ENCODE measurements at regions not wholly inside any gene's neighbourhood (a gene's known extent, or its start where the extent isn't known, plus 50 kb on each side); places are given as distances from the start of the nearest gene placed in this dataset.

DNA sequence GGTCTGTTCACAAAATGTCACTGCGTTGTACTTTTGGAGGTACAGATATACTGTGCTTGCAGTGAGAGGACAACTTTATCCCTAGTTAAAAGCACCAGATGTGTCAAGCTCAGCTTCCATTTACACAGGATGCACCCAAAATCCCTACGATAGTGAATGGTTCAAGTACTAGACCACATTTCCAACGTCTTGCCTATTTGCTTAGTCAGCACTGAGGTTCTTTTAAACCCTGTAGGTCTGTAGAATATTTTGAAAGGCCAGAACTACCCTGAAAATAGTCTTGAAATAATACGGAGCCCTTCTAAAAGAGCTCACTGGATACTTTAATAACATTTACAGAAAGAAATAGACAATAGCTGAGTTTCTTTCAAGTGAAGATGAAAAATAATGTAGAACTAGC is 466.1 kb downstream of the FUT8 start:
- Histone ChIP-seq H3K4me3 (no peak overlapping the region), H3K36me3 (no peaks in the 10 kb centered on the region), H3K27ac (no peak overlapping the region), H3K9me3 (peaks cover 0 to 10% (median 0%) of the 10 kb centered on the region in 3 donors), H3K4me1 (no peaks in the 10 kb centered on the region), H3K27me3 (peaks cover 5% of the 10 kb centered on the region)
- no peak for ATAC-seq
- no peak for TF ChIP-seq POLR2A (IDR thresholded peaks at IDR 0.05)
- no peak for TF ChIP-seq CTCF (IDR thresholded peaks at IDR 0.05)
- no peak for TF ChIP-seq EP300 (IDR thresholded peaks at IDR 0.05)
- no peak for TF ChIP-seq POLR2AphosphoS5 (IDR thresholded peaks at IDR 0.05)
- 71 to 79% methylated on average over 3 to 4 of the region's 4 CpGs for WGBS, 2 donors (ENCODE audit: low coverage in 1 of 2)

DNA sequence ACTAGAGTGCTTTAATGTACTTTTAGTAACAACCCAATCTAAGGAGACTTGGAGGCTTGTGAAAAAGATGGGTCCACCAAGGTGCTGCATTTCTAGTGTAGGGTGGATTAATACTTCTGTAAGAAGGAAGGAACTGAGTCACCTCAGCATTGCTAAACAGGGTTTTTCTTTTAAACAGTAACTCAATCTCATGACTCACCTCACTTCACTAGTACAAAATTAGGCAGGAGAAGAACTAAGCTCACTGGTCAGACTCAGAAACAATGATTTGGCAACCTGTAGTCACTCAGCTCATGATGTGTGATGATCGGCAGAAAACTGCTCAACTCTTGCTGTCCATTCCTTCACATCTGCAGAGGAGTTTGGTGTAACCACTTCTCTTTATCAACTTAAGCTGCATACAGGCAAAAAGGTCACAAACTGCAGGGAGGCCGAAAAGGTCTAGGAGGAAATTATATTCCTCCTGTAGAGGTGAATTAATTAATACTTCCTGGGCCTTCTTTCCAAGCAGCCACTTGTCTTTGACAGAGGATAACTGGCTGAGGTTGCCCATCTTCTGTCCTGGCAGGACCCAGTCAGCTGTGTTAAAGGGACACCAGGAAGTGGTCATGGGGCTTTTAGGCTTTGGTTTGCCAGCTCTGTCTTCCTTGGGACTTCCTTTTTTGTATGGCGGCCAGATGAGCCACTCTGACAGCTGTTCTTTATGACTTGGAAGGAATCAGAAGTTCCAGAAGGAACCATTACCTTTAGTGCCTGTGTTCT is 466.9 kb downstream of the FUT8 start:
- no peak for ATAC-seq
- Histone ChIP-seq H3K27me3 (no peaks in the 10 kb centered on the region), H3K9me3 (peaks cover 0 to 10% (median 0%) of the 10 kb centered on the region in 3 donors), H3K4me3 (no peak overlapping the region), H3K36me3 (no peaks in the 10 kb centered on the region), H3K4me1 (no peaks in the 10 kb centered on the region), H3K27ac (no peak overlapping the region)
- 73 to 77% methylated on average over 3 of the region's 3 CpGs for WGBS, 2 donors (ENCODE audit: low coverage in 1 of 2)
- TF ChIP-seq EP300 (IDR thresholded peaks at IDR 0.05) (no peak), CTCF (IDR thresholded peaks at IDR 0.05) (no peak), POLR2AphosphoS5 (IDR thresholded peaks at IDR 0.05) (no peak), POLR2A (IDR thresholded peaks at IDR 0.05) (no peak)

DNA sequence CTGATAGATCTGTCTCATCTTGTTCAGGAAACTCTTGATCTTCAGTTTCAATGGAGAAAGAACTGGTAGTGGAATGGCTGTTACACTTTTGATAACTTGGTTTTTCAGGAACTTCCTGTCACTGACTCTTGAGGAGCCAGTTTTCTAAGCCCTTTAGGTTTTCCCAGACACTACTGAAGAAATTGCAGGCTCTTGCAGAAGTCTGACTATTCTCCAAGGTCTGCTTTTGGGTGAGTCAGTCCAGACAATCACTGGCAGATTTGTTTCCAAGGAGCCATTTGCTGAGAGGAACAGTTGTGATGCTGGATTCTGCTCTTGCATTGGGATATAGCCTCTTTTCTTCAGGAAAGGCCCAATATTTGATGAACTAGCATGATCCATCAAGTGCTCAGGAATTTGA is 468.0 kb downstream of the FUT8 start:
- no peak for TF ChIP-seq POLR2A (IDR thresholded peaks at IDR 0.05)
- no peak for TF ChIP-seq EP300 (IDR thresholded peaks at IDR 0.05)
- TF ChIP-seq CTCF (IDR thresholded peaks at IDR 0.05) = no peak
- TF ChIP-seq POLR2AphosphoS5 (IDR thresholded peaks at IDR 0.05) = no peak
- H3K9me3 ChIP-seq = peaks cover 0 to 6% (median 0%) of the 10 kb centered on the region in 3 donors
- H3K27me3 ChIP-seq = no peaks in the 10 kb centered on the region
- no peak overlapping the region for H3K4me3 ChIP-seq
- no peaks in the 10 kb centered on the region for H3K4me1 ChIP-seq
- ATAC-seq = no peak
- no peaks in the 10 kb centered on the region for H3K36me3 ChIP-seq
- H3K27ac ChIP-seq = no peak overlapping the region

- ATAC-seq = no peak
- peaks cover 0 to 5% (median 0%) of the 10 kb centered on the region in 3 donors for H3K9me3 ChIP-seq
These were observed 469.1 kb downstream of the FUT8 start for GRCh38 chr14:65881642-65882041.

More at GRCh38 chr14:65881642-65882041, 469.1 kb downstream of the FUT8 start:
- Histone ChIP-seq H3K27ac (no peak overlapping the region), H3K36me3 (no peaks in the 10 kb centered on the region), H3K27me3 (no peaks in the 10 kb centered on the region), H3K4me3 (no peak overlapping the region), H3K4me1 (no peaks in the 10 kb centered on the region)
- TF ChIP-seq POLR2AphosphoS5 (IDR thresholded peaks at IDR 0.05) = no peak
- no peak for TF ChIP-seq EP300 (IDR thresholded peaks at IDR 0.05)
- no peak for TF ChIP-seq POLR2A (IDR thresholded peaks at IDR 0.05)
- no peak for TF ChIP-seq CTCF (IDR thresholded peaks at IDR 0.05)
